ENCODE measurements at regions not wholly inside any gene's neighbourhood (a gene's known extent, or its start where the extent isn't known, plus 50 kb on each side); places are given as distances from the start of the nearest gene placed in this dataset.

GRCh38 chr2:12254280-12254860 lies 462.4 kb upstream of the TRIB2 start:
- DNase-seq (ENCODE audit: low read depth), result no peak
- no peak overlapping the region for H3K4me3 ChIP-seq (ENCODE audit: low read length)
- TF ChIP-seq, protein P1, sequence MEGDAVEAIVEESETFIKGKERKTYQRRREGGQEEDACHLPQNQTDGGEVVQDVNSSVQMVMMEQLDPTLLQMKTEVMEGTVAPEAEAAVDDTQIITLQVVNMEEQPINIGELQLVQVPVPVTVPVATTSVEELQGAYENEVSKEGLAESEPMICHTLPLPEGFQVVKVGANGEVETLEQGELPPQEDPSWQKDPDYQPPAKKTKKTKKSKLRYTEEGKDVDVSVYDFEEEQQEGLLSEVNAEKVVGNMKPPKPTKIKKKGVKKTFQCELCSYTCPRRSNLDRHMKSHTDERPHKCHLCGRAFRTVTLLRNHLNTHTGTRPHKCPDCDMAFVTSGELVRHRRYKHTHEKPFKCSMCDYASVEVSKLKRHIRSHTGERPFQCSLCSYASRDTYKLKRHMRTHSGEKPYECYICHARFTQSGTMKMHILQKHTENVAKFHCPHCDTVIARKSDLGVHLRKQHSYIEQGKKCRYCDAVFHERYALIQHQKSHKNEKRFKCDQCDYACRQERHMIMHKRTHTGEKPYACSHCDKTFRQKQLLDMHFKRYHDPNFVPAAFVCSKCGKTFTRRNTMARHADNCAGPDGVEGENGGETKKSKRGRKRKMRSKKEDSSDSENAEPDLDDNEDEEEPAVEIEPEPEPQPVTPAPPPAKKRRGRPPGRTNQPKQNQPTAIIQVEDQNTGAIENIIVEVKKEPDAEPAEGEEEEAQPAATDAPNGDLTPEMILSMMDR (conservative IDR thresholded peaks at IDR 0.05; ENCODE audit: low read depth, low read length), result no peak

GRCh38 chr2:12256206-12256605 lies 460.5 kb upstream of the TRIB2 start:
- no peak overlapping the region for H3K4me3 ChIP-seq (ENCODE audit: low read length)
- no peak for DNase-seq (ENCODE audit: low read depth)
- TF ChIP-seq, protein P1 (conservative IDR thresholded peaks at IDR 0.05; ENCODE audit: low read depth, low read length), result no peak

GRCh38 chr2:12257476-12257875 lies 459.3 kb upstream of the TRIB2 start:
- H3K4me3 ChIP-seq (ENCODE audit: low read length), result no peak overlapping the region
- no peak for DNase-seq (ENCODE audit: low read depth)
- TF ChIP-seq, protein P1 (conservative IDR thresholded peaks at IDR 0.05; ENCODE audit: low read depth, low read length), result no peak

DNA sequence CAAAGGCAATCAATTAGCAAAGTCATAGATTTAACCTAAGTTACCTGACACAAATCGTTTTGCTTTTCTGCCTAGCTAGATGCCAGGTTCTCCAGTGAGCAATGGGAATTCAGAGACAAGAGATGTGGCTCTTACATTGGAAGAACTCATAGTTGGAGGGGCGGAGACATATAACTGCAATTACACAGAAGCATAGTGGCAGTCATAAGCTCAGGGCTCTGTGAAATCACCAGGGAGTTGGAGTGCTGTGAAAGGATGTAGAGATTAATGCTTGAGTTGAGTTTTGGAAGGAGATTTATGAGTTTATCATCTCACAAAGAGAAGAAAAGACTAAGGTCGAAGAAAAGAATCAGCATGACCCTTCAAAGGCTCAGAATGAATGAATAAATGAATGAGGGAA lies 457.2 kb upstream of the TRIB2 start:
- H3K4me3 ChIP-seq (ENCODE audit: low read length), result no peak overlapping the region
- DNase-seq (ENCODE audit: low read depth), result no peak
- TF ChIP-seq, protein P1 (conservative IDR thresholded peaks at IDR 0.05; ENCODE audit: low read depth, low read length), result no peak

DNA sequence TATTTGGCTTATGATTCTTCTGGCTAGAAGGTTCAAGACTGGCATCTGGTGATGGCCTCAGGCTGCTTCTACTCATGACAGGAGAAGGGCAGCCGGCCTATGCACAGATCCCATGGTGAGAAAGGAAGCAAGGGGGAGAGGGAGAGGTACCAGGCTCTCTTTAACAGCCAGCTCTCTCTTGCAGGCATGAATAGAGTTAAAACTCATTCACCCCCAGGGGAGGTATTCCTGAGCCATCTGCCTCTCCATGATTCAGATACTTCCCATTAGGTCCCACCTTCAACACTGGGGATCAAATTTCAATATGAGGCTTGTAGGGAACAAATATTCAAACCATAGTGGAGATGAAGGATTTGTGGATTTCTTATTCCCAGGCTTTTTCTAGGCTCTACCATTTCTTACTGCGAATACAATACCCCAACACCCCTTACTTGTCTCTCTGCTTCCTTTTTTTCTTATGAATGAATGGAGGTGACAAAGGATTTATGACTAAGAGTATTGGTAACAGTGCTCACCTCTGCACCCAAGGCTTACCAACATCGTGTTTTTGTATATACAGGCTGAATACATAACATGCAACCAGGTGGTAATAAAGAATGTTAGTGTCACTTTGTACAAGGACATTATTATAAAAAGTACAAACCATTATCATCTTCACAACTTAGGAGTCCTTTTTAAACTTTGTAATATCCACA lies 454.6 kb upstream of the TRIB2 start:
- TF ChIP-seq, protein P1 (conservative IDR thresholded peaks at IDR 0.05; ENCODE audit: low read depth, low read length), result no peak
- no peak for DNase-seq (ENCODE audit: low read depth)
- no peak overlapping the region for H3K4me3 ChIP-seq (ENCODE audit: low read length)

GRCh38 chr2:12262681-12263436 lies 453.9 kb upstream of the TRIB2 start:
- H3K4me3 ChIP-seq (ENCODE audit: low read length), result no peak overlapping the region
- TF ChIP-seq, protein P1 (conservative IDR thresholded peaks at IDR 0.05; ENCODE audit: low read depth, low read length), result no peak
- no peak for DNase-seq (ENCODE audit: low read depth)
